WTC11 (cell line): ENCODE measurements at regions not wholly inside any gene's neighbourhood (a gene's known extent, or its start where the extent isn't known, plus 50 kb on each side); places are given as distances from the start of the nearest gene placed in this dataset.

Experiments used
- CBFB ChIP-seq: sonication (generic); formaldehyde crosslinking; IDR thresholded peaks from 2 replicates; pipeline ENCODE4 v1.8.1; 2022; ENCODE audit warnings: mild to moderate bottlenecking, low read depth, missing genetic modification reagents
- CREM ChIP-seq: sonication (generic); formaldehyde crosslinking; IDR thresholded peaks from 2 replicates; pipeline ENCODE4 v1.8.1; 2022; ENCODE audit warnings: mild to moderate bottlenecking, missing genetic modification reagents, moderate library complexity
- ESRRA ChIP-seq: sonication (generic); formaldehyde crosslinking; IDR thresholded peaks from 2 replicates; pipeline ENCODE4 v1.8.1; 2022; ENCODE audit warnings: mild to moderate bottlenecking, missing genetic modification reagents, borderline replicate concordance
- FOXK1 ChIP-seq: sonication (generic); formaldehyde crosslinking; IDR thresholded peaks from 2 replicates; pipeline ENCODE4 v1.8.0; 2022; ENCODE audit warnings: mild to moderate bottlenecking, moderate library complexity, missing genetic modification reagents
- GRHL2 ChIP-seq: fragments of 250-450 bp; sonication (Bioruptor Pico); IDR thresholded peaks from 2 replicates; pipeline ENCODE4 v1.8.0; 2022; ENCODE audit warnings: mild to moderate bottlenecking, moderate library complexity; ENCODE audit not compliant: insufficient replicate concordance, severe bottlenecking
- SP1 ChIP-seq: sonication (generic); formaldehyde crosslinking; conservative IDR thresholded peaks from 2 replicates; pipeline ENCODE4 v1.8.1; 2022; ENCODE audit warnings: missing genetic modification reagents
- TEAD4 ChIP-seq: sonication (generic); formaldehyde crosslinking; IDR thresholded peaks from 2 replicates; pipeline ENCODE4 v1.8.0; 2022; ENCODE audit warnings: mild to moderate bottlenecking, missing genetic modification reagents
- TF ChIP-seq, protein P1 (sequence below): fragments of 200-600 bp; IDR thresholded peaks from 2 replicates; pipeline ENCODE4 v1.8.0; 2022; ENCODE audit warnings: antibody characterized with exemption
- TF ChIP-seq, protein P2 (sequence below): sonication (generic); formaldehyde crosslinking; IDR thresholded peaks from 2 replicates; pipeline ENCODE4 v1.8.0; 2022; ENCODE audit warnings: mild to moderate bottlenecking, missing genetic modification reagents
- TF ChIP-seq, protein P3 (sequence below): fragments of 250-450 bp; sonication (Bioruptor Pico); IDR thresholded peaks from 2 replicates; pipeline ENCODE4 v1.8.0; 2021; ENCODE audit warnings: mild to moderate bottlenecking
- TF ChIP-seq, protein P4 (sequence below): sonication (generic); formaldehyde crosslinking; IDR thresholded peaks from 2 replicates; pipeline ENCODE4 v1.8.1; 2022; ENCODE audit warnings: mild to moderate bottlenecking, moderate library complexity, missing genetic modification reagents
- TF ChIP-seq, protein P5 (sequence below): sonication (generic); formaldehyde crosslinking; IDR thresholded peaks from 2 replicates; pipeline ENCODE4 v1.8.1; 2022; ENCODE audit warnings: low read depth, missing genetic modification reagents, borderline replicate concordance
- TF ChIP-seq, protein P6 (sequence below): sonication (generic); formaldehyde crosslinking; conservative IDR thresholded peaks from 2 replicates; pipeline ENCODE4 v1.8.1; 2022; ENCODE audit warnings: mild to moderate bottlenecking, missing genetic modification reagents
- TF ChIP-seq, protein P7 (sequence below): sonication (generic); formaldehyde crosslinking; IDR thresholded peaks from 2 replicates; pipeline ENCODE4 v1.8.1; 2023; ENCODE audit warnings: mild to moderate bottlenecking, missing genetic modification reagents

DNA sequence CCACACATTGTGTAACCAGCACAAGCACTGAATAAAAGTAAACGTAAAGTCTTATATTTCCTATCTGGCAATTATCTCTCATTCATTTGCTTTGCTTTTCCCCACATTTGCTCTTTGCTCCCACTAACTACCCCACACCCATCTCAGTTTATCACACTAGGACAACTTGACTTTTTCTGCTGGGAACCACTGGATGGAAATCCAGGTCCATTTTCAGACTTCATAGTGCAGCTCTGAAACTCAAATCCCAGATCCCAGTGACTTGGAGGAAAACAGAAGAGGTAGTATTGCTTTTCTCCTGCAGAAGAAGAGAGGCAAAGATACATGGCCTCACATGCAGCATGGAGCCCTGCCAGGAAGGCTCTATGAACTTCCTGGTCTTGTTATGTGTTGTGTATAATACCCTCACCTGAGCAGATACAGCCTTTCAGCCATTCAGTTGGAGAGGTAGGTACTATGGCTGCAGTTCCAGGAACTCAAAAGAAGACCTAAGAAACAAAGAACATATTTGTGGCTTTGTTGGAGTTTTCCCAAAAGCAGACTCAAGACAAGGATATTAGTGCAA, 90.0 kb upstream of the NIPBL start:
- TF ChIP-seq, protein P1, sequence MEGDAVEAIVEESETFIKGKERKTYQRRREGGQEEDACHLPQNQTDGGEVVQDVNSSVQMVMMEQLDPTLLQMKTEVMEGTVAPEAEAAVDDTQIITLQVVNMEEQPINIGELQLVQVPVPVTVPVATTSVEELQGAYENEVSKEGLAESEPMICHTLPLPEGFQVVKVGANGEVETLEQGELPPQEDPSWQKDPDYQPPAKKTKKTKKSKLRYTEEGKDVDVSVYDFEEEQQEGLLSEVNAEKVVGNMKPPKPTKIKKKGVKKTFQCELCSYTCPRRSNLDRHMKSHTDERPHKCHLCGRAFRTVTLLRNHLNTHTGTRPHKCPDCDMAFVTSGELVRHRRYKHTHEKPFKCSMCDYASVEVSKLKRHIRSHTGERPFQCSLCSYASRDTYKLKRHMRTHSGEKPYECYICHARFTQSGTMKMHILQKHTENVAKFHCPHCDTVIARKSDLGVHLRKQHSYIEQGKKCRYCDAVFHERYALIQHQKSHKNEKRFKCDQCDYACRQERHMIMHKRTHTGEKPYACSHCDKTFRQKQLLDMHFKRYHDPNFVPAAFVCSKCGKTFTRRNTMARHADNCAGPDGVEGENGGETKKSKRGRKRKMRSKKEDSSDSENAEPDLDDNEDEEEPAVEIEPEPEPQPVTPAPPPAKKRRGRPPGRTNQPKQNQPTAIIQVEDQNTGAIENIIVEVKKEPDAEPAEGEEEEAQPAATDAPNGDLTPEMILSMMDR, result no peak
- TF ChIP-seq, protein P2, sequence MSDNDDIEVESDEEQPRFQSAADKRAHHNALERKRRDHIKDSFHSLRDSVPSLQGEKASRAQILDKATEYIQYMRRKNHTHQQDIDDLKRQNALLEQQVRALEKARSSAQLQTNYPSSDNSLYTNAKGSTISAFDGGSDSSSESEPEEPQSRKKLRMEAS, result no peak
- TF ChIP-seq TEAD4 (CRISPR knock-in tag) (no peak), CBFB (no peak), GRHL2 (CRISPR knock-in tag) (no peak), FOXK1 (CRISPR knock-in tag) (no peak), SP1 (CRISPR knock-in tag) (no peak), ESRRA (CRISPR knock-in tag) (no peak), CREM (CRISPR knock-in tag) (no peak)
- TF ChIP-seq, protein P3, sequence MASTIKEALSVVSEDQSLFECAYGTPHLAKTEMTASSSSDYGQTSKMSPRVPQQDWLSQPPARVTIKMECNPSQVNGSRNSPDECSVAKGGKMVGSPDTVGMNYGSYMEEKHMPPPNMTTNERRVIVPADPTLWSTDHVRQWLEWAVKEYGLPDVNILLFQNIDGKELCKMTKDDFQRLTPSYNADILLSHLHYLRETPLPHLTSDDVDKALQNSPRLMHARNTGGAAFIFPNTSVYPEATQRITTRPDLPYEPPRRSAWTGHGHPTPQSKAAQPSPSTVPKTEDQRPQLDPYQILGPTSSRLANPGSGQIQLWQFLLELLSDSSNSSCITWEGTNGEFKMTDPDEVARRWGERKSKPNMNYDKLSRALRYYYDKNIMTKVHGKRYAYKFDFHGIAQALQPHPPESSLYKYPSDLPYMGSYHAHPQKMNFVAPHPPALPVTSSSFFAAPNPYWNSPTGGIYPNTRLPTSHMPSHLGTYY, result no peak
- TF ChIP-seq, protein P4, sequence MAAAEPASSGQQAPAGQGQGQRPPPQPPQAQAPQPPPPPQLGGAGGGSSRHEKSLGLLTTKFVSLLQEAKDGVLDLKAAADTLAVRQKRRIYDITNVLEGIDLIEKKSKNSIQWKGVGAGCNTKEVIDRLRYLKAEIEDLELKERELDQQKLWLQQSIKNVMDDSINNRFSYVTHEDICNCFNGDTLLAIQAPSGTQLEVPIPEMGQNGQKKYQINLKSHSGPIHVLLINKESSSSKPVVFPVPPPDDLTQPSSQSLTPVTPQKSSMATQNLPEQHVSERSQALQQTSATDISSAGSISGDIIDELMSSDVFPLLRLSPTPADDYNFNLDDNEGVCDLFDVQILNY (CRISPR knock-in tag), result no peak
- TF ChIP-seq, protein P5, sequence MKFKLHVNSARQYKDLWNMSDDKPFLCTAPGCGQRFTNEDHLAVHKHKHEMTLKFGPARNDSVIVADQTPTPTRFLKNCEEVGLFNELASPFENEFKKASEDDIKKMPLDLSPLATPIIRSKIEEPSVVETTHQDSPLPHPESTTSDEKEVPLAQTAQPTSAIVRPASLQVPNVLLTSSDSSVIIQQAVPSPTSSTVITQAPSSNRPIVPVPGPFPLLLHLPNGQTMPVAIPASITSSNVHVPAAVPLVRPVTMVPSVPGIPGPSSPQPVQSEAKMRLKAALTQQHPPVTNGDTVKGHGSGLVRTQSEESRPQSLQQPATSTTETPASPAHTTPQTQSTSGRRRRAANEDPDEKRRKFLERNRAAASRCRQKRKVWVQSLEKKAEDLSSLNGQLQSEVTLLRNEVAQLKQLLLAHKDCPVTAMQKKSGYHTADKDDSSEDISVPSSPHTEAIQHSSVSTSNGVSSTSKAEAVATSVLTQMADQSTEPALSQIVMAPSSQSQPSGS, result no peak
- TF ChIP-seq, protein P6, sequence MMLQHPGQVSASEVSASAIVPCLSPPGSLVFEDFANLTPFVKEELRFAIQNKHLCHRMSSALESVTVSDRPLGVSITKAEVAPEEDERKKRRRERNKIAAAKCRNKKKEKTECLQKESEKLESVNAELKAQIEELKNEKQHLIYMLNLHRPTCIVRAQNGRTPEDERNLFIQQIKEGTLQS (CRISPR knock-in tag), result no peak
- TF ChIP-seq, protein P7, sequence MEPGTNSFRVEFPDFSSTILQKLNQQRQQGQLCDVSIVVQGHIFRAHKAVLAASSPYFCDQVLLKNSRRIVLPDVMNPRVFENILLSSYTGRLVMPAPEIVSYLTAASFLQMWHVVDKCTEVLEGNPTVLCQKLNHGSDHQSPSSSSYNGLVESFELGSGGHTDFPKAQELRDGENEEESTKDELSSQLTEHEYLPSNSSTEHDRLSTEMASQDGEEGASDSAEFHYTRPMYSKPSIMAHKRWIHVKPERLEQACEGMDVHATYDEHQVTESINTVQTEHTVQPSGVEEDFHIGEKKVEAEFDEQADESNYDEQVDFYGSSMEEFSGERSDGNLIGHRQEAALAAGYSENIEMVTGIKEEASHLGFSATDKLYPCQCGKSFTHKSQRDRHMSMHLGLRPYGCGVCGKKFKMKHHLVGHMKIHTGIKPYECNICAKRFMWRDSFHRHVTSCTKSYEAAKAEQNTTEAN (CRISPR knock-in tag), result no peak
